Activated CD4-positive, alpha-beta T cell treated with anti-CD3 and anti-CD28 coated beads, Interleukin-2, amount 50 U/mL, for 1 hour (primary cell): ENCODE measurements at regions not wholly inside any gene's neighbourhood (a gene's known extent, or its start where the extent isn't known, plus 50 kb on each side); places are given as distances from the start of the nearest gene placed in this dataset.
"Not testable (repeated sequence)": the region's sequence is repeated elsewhere in the genome, so short reads cannot be mapped to it uniquely, and the experiment has no call there.

Source experiments
- DNase-seq: peaks from one replicate; pipeline ENCODE4 v3.0.0-alpha.2; 2020

DNA sequence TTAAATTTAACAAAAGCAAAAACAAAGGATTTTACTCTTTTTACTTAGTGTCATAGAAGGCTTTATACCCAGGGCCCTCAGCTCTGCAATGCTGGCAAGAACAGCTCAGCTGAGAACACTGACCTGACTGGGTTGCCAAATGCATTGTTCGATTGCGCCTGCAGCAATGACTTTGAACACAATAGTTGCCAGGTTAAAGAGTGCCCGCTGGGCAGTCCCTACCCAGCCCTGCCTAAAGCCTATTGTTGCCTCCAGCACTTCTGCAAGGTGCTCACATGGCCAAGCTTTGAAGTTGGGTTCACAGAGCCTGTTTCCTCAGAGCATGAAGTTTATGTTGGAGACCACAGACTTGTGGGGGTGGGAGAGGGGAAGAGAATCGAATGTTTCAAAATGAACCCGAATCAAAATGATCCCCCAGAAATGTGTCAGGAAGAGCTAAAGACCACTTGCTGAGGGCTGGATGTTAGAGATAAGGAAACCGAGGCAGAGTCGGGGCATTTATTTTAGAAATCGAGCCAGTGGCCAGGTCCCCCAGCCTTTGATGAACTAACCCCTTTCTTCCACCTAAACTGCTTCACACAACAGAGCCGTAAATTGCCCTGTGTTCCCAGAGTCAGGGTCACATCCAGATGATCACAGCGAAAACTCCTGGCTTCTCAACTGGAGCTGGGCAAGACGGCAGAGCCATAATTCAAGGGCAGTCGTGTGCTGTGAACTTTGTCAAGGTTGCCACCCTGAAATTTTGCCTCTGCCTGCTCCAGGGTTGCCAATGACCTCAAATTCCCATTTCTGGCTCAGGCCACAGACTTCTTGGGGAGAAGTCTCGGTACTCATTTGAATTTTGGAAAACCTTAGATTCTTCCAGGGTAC is 55.0 kb downstream of the FOXA2 start:
- no peak for DNase-seq

DNA sequence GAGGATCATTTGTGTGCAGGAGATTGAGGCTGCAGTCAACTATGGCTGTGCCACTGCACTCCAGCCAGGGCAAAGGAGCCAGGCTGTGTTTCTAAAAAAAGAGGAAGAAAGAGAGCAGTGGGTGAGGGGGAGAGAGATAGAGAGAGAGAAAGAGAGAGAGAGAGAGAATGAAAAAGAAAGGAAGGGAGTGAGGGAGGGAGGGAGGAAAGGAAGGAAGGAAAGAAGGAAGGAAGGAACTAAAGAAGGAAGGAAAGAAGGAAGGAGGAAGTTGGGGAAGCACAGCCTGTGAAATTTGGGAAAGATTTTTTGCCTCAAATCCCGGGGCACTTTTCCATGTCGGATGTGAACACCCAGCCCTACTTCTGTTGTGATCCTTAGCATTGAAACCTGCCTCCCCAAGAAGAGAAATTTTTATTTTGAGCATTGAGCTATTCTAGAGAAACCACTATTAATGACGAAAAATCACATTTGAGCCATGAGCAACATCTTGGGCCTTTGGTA is 57.8 kb downstream of the FOXA2 start:
- DNase-seq, result no peak

DNA sequence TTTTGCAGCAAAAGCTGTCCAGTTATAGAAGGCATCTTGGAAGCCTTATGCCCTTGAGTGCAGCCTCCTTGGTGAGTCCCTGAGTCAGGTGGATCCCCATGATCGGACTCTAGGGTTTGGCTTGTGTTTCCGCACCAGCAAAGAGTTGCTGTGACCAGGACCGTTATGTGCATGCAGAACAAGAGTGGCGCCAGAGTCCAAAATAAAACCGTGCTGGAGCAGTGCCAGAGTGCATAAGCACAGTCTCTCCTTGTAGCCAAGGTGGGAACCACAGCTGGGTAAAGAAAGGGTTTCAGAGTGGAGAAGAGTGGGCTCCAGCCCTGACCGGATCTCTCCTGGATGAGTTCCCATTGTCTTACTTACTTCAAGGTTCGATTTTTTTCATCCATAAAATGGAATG is 58.6 kb downstream of the FOXA2 start:
- no peak for DNase-seq

DNA sequence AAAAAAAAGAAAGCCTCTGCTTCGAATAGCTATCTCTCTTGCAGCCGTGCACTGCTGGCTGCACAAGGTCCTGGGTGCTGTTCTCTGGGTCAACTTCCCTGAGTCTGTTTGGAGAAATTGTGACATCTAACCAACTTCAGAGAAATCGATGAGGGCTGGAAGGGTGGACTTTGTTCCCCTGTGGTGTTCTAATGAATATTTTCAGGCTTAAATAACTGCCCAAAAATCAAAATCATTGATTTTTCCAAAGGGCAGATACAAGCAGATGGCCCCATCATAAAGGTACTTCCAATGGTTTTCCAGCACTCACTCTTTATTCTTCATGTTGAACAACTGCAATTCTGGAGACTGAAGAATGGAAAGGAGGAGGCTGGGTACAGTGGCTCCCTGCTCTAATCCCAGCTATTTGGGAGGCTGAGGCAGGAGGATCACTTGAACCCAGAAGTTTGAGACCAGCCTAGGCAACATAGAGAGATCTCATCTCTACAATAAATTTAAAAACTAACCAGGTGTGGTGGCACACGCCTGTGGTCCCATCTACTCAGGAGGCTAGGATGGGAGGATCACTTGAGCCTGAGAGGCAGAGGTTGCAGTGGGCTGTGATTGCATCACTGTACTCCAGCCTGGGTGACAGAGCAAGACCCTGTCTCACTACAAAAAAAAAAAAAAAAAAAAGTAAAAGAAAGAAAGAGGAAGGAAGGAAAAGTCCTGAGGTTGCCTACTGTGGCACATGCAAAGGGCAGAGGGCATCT is 59.1 kb downstream of the FOXA2 start:
- DNase-seq, result no peak

DNA sequence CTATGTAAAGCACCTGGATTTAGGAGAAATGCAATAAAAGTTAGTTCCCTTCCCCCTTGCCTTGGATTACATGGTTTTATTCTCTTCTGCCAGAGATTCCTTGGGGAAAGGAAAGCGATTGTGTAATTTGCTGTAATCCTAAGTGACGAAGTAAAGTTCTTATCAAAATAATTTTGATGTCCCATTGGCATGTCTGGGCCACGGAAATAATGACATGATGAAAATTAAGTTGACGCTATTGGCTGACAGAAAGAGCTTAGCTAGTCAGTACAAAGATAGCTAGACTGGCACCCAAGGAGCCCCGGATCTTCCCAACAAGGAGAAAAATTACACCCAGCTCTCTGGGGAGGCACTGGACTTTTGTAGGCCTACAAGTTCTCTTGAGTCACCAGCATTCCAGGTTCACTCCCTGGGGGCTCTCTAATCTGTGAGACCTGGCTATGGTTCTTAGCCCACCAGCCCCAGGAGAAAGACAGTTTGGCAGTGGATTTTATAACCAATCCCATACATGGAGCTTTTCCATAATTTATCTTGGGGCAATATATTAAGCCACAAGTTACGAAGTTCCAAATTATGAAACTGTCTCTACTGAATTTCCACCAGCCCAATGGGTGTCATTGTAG is 59.9 kb downstream of the FOXA2 start:
- DNase-seq, result no peak

DNA sequence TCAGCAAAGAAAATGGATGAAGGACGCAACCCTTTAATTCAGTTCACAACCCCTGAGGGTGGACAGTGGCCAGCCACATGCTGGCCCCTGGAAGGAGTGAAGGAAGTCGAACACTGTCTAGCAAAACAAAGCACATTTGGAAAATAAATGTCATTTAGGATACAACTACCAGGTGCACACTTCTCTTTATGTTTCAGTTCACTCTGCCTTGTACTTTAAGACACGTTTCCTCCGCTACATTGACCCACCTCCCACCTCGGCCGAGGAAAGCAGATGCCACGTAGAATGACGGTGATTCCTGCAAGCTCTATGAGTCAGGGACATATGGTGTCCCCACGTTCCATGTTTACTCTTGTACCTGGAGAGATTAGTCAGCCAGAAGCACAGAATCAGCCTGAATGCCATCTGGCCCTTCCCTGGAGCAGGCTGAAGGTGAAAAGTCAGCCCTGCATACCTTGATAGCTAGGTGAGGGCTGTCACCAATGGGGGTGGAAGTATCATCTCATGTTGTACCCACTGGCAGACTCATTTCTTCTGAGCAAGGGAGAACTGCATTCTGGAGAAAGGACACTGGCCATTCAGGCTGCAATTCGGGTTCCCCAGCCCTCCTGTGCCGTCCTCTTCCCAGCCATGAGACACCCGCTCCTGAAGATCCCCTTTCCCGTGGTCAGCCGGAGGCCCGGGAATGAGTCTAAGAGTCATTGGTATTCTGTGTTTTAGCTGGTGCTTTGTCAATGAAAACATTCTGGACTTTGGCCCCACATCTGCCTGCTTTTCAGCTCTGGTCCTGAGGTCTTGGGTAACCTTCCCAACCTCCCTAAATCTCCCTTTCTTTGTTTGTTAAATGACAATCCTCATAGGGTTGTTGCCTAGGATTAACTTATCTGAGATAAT is 60.6 kb downstream of the FOXA2 start:
- DNase-seq, result no peak

DNA sequence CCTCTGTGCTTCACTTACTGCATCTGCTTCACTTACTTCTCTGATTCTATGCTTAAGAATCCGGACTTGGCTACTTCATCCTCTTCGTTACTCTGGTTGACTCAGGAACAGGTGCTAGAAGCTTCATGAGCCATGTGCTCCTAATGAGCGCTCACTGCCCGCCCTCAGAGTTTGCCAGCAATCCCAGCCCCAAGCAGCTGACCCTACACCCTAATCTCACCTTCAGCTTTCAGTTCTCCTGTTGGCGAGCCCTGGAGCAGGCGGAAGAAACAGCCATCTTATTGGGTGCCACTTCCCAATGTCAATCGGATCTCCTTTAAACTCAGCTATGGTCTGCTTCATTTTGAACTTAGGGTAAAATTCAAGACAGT is 61.3 kb downstream of the FOXA2 start:
- no peak for DNase-seq

DNA sequence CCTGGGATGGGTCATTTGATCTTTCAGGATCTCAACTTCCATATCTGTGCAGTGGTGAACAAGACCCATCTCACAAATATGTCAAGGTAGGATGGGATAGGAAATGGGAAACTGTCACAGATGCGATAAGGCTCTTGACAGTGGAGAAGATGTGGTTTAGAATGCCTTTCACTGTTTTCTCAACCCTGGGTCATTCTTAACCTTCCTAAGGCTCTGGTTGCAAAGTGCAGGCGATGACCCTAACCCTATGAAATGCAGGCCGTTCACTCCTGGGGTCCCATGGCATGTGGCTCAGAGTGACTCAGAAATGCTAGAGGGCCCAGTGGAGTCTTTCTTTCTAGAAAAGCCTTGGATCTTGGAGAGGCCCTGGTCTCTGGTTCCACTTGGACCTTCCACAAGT is 61.7 kb downstream of the FOXA2 start:
- no peak for DNase-seq

DNA sequence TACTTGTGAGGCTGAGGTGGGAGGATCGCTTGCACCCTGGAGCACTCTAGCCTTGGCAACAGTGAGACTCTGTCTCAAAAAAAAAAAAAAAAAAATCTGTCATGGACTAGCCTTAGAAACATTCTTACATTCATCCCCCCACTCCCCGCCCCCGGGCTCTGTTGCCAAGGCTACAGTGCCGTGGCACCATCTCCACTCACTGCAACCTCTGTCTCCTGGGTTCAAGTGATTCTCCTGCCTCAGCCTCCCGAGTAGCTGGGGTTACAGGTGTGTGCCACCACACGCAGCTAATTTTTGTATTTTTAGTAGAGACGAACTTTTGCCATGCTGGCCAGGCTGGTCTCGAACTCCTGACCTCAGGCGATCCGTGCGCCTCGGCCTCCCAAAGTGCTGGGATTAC is 62.4 kb downstream of the FOXA2 start:
- DNase-seq, result not testable (repeated sequence)

DNA sequence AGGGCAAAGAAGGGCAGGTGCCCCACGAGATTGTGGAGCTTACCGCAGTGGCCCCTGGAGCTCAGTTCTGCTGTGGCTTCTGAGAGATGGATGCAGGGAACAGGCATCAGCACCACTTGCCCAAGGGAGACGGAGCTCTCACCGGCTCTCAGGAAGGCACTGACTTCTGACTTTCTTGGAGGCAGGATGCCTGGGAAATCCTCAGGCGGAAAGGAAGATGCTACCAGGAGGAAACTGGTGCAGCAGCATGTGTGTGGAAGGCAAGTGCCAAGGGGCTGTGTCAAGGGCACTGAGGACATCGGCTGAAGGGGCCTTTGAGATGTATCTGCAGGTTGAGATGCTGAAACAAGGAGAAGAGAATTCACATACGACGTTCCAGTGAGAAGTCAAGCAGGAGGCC is 64.0 kb downstream of the FOXA2 start:
- DNase-seq, result no peak

DNA sequence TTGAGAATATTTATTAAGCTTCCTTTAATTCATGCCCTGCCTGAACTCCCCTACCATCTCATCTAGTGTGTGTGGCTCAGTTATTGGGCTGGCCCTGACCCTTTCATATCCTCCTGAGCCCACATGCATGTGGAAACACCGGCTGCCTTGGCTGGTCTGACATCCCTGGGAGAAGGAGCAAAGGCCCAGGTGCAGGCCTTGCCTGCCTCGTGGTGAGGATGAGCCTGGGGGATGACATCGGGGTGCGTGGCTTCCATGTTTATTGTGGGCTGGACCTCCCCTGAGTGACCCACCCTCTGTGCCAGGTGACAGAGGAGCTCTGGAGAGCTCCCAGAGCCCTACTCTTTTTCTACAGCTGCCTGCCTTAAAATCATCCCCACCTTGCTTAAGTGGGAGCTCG is 69.1 kb downstream of the FOXA2 start:
- no peak for DNase-seq

DNA sequence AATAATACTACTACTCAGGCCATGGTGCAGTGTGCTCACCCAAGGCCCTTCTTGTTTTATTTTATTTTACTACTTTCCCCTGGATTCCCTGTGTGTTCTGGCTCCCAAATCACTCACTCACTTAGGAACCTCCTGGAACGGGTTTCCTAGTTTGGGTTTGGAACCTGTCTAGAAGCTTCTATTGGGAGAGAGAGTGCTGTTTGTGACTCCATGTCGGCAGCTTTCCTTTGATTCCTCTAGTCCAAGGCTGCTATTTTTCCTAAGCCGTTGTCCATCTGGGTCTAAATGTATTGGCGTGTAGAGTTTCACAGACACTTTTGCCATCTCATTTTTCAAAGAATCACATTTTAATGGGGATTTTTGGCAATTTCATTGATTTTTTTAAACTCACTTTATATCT is 70.8 kb downstream of the FOXA2 start:
- no peak for DNase-seq

DNA sequence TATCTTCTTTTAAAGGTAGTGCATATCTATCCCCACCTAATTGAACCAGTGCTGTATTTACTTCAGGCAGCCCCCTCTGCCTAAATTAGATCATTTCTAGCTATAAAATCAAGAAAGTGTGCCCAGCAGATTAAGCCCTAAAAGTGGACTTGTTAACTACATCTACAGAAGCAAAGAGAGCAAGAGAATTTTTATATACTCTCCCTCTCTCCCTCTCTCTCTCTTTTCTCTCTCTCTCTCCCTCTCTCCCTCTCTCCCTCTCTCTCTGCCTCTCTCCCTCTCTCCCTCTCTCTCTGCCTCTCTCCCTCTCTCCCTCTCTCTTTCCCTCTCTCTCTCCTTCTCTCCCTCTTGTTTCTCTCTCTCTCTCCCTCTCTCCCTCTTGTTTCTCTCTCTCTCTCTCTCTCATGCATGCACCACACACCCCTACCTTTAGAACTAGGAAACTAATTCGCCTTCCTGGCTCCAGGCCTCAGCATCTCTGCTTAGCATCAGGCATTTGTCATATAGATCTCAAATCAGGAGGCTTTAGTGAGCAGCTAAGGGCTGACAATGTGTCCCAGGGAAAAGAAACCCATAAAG is 71.4 kb downstream of the FOXA2 start:
- DNase-seq, result no peak

DNA sequence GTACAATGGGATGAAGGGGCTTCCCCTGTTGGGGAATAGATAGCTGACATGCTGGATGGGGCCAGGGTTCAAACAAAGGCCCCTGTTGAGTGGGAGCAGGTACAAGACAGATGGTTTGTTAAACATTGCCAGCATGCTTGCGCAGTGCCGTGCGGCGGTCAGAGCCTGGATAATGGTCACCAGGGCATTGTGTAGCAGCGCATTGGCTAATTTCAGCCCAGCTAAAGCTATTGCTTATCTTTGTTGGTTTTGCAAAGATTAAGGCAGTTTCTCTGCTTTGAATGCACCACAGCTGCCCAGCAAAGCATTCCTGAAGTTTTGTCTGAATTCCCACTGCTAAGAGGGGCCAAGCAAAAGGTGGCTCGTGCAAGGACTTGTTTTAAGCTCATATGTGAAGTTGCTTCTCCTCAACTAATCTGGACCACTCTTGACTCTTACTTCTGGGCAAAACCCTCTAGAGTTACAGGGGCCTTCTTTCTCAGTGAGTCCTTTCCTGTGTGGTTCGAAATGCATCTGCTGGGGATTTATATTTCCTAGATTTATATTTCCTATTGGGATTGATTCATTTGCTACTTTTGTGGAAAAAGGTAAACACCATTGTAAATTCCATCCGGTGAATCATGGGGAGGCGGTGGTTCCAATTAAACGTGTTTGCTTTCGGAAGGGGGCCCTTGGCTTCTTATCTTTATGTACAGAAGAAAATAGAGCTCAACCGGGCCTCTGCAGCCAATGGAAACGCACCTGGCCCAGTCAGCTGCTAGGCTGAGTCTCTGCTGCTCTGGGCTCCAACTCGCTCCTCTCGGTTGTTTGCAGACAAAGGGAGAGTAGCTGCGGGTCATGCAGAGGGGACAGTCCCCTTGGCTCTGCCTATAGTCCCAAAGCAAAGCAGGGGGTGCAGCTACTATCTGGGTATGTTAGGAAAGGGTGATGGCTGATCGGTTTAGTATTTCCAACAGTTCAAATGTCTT is 72.1 kb downstream of the FOXA2 start:
- no peak for DNase-seq

DNA sequence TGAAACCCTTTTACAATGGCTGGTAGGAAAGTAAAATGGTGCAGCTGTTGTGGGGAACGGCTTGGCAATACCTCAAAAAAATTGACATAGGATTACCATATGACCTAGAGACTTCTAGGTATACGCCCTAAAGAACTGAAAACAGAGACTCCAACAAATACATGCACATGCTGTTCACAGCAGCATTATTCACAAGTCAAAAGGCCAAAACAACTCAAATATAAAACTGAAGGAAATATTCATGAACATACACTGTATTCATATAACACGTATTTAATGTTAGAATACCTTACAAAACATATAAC is 74.6 kb downstream of the FOXA2 start:
- no peak for DNase-seq

DNA sequence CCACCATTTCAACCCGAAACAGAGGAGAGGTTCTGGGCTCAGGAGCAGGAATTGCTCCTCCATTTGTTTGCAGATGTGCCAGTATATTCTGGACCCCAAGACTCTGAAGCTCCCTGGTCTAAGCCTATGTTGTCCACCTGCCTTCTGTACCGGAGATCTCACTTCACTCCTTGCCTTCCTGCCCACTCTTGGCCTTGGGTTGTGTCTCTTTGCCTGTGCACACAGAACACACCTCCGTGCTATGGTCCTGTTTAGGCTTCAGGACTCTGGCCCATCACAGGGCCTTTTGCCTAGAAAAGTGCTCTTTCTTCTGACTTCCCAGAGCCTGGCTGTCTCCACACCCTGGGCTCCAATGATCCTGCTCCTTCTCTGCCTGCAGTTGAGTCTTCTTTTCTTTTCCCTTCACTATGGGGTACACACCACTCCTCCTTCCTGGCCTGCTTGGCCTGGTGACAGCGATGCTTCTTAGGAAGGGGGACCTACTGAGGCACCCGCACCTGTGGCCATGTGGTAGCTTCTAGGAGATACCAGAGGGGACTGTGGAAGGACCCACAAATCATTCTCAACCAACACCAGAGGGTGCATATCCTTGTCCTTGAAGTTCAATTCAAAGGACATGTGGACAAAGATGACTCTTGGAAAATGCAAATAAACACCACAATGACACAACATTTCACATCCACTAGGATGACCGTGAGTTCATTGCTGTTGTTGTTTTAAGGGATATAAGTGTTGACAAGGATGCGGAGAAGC is 75.1 kb downstream of the FOXA2 start:
- DNase-seq, result no peak

DNA sequence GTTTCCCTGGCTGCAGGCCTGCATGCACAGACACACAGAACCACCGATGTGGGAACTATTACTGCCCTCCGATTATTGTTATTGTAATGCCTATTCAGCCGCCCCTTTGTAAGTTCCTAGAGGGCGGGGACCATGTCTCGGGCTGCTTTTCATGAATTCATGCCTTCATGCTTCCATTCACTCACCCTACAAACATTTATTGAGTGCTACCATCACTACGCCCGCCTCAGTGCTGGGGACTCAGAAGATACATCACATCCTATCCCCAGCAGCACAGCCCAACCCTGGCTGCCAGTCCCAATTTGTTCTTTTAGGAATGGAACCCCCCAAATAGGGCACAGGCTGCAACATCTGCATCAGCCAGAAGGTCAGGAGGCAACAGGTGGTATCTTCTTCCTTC is 75.9 kb downstream of the FOXA2 start:
- no peak for DNase-seq

DNA sequence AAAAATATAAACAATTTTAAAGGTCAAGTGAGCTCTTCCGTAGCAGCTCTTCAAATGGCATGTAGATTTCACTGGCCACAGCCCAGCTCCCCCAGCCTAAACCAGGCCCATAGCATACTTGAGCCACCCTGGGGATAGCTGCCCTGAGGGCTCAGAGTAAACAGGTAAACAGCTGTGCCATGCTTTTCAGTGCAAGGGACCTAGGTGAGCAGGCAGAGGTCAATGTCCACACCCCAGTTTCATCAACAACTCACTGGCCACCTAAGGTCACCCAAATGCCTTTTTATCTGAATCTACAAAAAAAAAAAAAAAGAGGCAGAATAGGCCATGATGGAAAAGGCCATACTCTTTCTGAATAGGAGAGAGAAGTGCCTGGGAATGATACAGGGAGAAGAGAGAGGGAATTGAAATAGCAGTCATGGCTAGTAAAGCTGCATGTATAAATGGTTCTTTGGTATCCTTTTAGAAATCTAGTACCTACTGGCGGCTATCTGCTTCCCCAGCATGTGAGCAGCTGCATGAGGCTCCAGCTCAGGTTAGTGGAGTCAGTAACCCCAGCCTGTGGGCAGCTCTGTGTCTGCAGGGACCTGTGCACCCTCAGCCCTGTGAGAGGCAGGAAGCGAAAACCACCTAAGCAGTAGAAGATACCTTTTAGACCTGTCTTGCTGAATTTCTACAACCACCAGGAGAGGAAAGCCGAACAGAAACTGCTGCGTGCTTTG is 77.0 kb downstream of the FOXA2 start:
- DNase-seq, result no peak

DNA sequence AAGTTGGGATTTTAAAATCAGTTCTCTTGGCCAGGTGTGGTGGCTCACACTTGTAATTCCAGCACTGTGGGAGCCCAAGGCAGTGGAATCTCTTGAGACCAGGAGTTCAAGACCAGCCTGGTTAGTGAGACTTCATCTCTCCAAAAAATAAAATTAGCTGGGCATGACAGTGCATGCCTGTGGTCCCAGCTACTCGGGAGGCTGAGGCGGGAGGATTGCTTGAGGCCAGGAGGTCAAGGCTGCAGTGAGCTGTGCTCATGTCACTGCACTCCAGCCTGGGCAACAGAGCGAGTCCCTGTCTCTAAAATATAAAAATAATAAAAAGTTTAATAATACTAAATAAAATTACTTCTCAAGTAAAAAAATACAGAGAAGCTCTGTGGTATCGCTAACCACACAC is 77.5 kb downstream of the FOXA2 start:
- no peak for DNase-seq

DNA sequence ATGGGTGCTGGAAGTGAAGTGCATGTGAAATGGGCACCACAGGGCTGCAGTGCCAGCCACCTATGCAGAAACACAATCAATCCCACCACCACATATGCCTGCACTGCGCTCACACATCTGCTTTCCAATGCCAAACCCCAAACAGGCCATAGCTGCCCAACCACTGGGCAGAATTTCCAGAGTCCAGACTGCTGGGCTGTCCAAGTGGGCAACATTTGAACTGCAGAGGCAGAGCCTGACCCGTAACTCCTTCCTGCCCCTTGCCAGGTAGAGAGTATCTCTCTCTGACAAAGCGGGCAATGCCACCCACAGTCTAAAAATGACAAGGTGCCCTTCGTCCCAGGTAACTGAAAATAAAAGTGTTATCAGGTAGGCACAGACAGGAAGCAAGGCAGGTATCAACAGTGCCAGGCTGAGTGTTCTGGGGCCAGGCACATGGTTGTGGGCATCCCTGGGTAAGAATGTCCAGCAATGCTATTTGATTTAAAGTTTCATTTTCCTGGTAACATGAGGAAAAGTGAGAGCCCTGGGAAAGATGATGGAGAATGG is 79.5 kb downstream of the FOXA2 start:
- DNase-seq, result no peak
